T-helper 22 cell (primary cell): ENCODE measurements at regions not wholly inside any gene's neighbourhood (a gene's known extent, or its start where the extent isn't known, plus 50 kb on each side); places are given as distances from the start of the nearest gene placed in this dataset.
"Not testable (repeated sequence)": the region's sequence is repeated elsewhere in the genome, so short reads cannot be mapped to it uniquely, and the experiment has no call there.

Experiments
- DNase-seq: peaks from one replicate; pipeline ENCODE4 v3.0.0-alpha.2; 2020; ENCODE audit warnings: low read depth

DNA sequence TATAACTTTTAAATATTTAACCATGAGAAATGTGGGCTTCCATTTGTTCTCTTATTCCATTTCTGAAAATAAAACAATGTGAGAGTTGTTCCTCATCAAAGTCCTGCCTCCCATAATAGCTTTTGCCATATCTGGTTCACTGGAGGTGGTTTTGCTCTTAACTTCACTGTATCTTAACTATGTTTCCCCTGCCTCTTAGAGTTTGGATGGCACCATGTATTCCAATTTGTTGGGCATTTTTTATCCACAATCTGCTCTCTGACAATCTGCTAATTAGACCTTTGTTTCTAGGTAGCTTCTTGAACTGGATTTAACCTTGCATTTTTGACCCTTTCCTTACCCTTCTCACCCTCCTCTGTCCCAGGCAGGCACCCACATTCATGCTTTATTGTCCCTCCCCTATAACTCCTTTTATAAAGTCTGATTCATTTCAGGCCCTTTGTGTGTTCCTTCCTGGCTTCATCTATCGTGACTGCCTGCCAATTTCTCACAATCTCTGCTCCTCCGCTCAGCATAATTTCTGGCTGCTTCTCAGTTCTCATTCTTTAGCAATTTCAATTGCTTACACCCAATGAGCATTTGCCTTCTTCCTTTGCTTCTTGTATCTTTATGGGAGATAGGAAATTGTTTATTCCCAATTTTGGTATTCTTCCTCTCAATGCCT, 144.2 kb upstream of the ARHGEF26 start:
- DNase-seq, result no peak

DNA sequence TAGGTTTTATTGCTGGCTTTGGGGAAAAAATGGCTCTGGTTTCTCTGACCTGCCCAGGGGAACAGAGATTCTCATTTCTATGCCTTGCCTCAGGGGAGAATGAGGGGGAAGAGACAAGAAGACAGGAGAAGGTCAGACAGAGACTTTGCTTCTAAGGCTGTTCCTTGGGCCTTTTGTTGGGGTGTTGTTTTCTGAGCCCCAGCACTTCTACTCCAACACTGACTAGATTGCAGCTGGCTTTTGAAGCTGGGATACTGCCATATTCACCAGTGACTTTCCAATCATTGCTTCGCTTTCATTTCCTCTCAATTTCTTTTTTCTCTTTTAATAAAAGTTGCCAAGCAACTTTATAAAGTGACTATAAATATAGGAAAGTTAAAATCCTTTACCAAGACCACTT, 143.2 kb upstream of the ARHGEF26 start:
- no peak for DNase-seq

GRCh38 chr3:153979418-153980251, 141.6 kb upstream of the ARHGEF26 start:
- no peak for DNase-seq

DNA sequence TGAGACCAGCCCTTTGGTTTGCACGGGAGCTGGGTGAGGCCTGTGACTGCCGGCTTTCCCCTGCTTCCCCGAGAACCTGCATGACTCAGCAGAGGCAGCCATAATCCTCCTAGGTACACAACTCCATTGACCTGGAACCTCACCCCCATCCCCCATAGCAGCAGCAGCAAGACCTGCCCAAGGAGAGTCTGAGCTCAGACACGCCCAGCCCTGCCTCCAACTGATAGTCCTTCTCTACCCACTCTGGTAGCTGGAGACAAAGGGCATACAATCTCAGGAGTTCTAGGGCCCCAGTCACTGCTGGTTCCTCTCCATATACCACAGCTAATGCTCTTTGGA, 141.0 kb upstream of the ARHGEF26 start:
- no peak for DNase-seq

DNA sequence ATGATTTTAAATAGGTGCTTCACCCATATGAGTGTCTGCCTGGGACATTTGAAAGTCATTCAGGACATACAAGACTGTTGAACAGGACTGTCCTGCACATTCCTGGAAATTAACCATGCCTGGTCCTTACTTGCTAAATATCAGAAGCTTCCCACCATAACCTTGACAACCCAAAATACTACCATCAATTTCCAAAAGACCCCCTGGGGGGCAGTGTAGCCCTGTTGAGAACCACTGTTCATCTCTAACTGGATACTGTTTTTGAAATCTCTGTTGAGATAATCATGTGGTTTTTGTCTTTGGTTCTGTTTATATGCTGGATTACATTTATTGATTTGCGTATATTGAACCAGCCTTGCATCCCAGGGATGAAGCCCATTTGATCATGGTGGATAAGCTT, 123.8 kb upstream of the ARHGEF26 start:
- not testable (repeated sequence) for DNase-seq

DNA sequence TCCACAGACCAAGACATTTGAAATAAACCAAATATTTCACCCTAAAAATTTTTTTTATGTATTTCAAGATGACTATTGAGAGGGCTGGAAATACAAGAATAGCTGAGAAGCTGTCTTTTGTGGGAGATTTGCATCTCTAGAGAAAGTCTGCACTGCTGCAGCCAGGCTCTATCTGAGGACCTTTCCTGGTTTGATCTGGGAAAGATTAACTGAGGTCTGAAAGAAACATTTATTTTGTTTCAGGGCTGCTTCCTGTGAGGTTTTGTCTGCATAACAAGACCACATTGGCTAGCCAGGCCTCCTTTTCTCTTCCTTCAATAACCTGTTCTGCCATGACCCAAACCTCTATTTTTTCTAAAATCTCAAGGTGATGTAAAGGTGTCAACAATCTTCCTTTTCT, 117.5 kb upstream of the ARHGEF26 start:
- DNase-seq, result no peak

GRCh38 chr3:154011036-154011435, 110.2 kb upstream of the ARHGEF26 start:
- DNase-seq, result no peak

DNA sequence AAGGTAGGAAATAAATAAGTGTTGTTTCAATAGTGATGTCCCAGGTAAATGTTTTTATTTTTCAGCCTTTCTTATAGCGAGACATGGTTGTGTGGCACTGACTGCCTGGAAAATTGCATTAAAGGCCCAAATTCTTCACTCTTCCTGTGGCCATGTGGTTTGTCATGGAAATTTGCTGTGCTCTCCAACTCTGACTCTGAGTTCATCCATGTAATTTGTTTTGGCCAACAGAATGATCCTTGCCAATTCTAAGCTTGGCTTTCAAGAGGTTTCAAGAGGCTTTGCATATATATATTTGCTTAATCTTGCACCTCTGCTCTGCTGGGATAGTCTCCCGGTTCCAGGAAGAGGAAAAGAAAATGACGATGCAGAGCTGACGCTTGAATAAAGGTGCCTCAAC, 107.5 kb upstream of the ARHGEF26 start:
- DNase-seq, result no peak

- DNase-seq, result no peak
These were observed 105.9 kb upstream of the ARHGEF26 start for GRCh38 chr3:154015307-154015706.

DNA sequence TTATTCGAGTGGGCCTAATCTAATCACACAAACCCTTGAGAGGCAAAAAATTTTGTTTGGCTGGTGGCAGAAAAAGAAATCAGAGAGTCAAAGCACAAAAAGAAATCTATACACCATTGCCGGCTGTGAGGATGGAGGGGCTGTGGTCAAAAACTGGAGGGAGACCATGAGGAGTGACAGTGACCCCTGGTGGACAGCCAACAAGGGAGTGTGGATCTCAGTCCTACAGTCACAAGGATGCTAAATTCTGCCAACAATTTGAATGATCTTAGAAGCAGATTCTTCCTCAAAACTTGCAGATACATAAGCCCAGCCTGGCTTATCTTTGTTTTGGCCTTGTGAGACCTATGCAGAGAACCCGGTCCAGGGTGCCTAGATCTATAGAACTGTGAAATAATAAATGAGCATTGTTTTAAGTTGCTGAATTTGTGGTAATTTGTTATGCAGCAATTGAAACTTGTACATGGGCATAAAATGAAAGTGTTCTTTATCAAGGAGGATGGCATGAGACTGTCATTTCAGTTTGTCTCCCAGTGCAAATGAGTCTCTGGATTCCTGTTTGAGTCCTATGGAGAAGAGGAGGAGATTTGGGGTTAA, 103.0 kb upstream of the ARHGEF26 start:
- no peak for DNase-seq

- no peak for DNase-seq
These were observed 98.6 kb upstream of the ARHGEF26 start for GRCh38 chr3:154022606-154023005.

DNA sequence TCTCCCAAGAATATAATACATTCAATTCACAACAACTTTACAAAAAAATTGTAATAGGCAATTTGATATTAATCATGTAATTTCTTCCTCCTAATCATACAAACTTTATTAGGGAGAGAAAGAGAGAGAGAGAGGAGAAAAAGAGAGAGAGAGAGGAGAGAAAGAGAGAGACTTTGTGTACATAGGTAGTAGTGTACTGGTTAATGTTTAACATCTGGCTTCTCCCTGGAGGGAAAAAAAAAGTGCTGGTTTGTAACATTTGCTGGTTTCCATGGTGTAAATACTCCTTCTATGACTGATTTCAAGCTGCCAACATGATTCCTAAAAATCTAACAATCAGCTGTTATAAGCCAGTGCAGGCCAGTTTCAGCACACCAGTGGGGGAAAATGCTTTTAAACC, 98.0 kb upstream of the ARHGEF26 start:
- no peak for DNase-seq

DNA sequence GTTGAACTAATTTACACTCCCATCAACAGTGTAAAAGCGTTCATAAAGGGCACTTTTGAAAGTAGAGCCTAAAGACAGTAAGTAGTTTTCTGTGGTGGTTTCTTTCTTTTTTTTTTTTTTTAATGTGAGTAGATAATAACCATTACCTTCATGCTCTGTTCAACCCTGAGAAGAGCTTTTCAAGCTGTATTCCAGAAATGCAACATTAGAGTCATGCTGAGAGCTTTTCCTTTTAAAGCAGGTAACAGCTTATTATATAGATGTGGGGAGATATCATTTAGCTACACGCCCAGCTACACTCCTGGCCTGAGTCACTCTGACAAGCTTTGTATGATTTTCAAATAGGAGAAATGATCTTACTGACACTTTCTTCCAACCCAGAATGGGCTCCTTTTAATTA, 96.2 kb upstream of the ARHGEF26 start:
- DNase-seq, result no peak

- no peak for DNase-seq
These were observed 91.3 kb upstream of the ARHGEF26 start for GRCh38 chr3:154029926-154030325.

GRCh38 chr3:154034797-154035330, 86.3 kb upstream of the ARHGEF26 start:
- DNase-seq, result no peak

GRCh38 chr3:154040283-154040682, 80.9 kb upstream of the ARHGEF26 start:
- DNase-seq, result no peak

GRCh38 chr3:154044671-154045070, 76.5 kb upstream of the ARHGEF26 start:
- no peak for DNase-seq

DNA sequence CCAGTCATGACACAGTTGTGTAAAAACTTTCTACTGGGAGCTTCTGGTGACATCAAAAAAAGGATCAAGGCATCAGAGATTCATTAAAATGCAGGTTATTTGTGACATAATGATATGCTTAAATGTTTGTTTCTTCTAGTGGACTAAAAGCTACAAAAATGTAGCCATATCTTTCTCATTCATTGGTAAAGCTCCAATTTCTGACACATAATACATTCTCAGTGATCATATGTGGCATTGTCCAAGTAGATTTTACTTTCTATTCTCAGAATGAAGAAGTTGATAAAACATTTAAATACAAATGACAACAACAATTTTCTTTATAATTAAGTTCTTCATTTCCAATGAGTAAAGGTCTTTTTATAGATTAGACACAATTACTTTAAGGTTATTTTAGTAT, 71.0 kb upstream of the ARHGEF26 start:
- no peak for DNase-seq

DNA sequence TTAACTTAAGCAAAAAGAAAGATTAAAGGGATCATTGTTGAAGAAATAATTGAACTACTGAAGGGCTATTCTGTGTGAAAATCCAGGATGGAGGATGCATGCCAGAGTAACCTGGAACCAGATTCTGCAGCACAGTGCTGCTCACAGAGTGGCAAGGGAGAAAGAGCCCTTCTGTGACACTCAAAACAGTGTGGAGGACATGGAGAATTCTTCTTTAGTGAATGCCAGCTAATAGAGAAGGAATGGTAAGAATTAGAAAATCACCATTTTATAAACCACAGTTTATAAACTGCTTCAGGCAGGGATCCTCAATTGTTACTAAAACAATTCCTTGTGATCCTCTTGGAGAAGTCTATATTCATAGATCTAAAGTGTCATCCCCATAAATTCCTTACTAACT, 70.4 kb upstream of the ARHGEF26 start:
- DNase-seq, result no peak

DNA sequence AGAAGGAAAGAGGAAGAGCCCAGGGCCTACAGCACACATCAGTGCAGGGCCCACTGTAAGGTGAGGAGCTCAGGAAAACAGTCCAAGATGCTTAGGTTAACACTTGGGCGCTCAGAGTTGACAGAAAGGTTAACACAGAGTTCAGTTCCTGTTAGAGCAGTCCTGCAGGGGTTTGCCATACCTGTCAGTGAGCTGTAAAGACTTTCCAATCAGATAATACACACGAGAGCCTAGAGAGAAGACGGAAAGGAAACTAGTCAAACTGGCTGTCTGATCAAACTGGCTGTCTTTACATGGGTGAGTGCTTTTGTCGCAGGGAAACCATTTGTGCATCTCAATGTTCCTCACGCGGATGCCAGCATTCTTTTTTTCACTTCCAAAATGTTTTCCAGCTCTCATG, 61.4 kb upstream of the ARHGEF26 start:
- no peak for DNase-seq

DNA sequence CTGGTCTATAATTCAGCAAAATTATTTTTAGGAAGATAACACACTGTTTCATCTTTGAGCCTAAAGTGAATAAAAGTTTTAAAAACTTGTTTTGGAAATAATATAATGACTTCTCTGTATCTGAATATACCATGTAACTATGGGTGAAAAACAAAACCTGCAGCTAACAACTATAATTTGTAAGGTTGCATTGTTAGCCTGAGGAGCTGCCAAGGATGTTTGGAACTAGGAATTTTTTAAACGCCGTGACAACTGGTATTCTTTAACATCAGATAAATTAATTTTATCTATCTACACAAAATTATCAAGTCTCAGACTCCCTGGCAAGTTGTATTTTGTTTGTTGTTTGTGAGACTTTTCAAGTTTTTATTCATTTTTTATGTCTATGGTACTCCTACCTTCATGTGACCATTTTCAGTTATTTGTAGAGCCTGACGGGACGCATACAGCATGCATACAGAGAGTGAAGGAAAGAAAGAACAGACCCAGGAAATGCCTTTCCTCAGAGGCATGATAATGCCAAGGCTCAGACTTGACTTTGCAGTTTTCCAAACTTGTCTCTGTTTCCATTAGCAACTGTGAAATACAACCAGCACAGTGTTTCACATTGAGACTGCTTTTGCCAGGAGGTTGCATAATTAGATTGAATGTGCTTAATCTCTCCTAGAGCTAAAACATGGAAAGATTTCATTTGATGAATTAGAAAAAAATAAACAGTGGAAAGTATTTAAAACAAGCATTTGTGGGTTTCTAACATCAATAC, 60.8 kb upstream of the ARHGEF26 start:
- DNase-seq, result no peak

- no peak for DNase-seq
These were observed 60.2 kb upstream of the ARHGEF26 start for GRCh38 chr3:154061001-154061370.

DNA sequence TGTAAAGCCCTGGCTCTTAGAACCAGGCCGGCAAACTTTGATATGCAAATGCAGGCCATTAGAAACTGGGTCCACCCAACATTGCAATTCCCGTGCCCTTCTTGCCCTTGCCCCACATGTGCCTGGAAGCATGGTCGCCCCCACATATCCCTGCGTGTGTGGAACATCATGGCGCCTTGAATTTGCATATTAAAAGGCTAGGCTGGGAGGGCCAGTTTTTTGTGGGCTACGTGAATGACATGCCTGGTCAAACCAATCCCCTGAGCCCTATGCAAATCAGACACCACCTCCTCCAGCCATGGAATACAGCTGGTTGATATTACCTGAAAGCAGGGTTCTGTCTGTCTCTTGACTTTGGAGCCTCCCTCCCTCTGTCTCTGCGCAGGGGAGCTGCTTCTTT, 58.7 kb upstream of the ARHGEF26 start:
- no peak for DNase-seq
